Heart left ventricle (tissue), 16 donors: ENCODE measurements at regions not wholly inside any gene's neighbourhood (a gene's known extent, or its start where the extent isn't known, plus 50 kb on each side); places are given as distances from the start of the nearest gene placed in this dataset.

ENCODE experiments used
- ATAC-seq, 4 donors: fragments of 200-7000 bp; cut with Tn5 transposase; one replicate each; pipeline ENCODE4 v1.9.1; 2020 to 2022; ENCODE audit warnings: moderate library complexity in 4 of 4, mild to moderate bottlenecking in 3 of 4, moderate number of reproducible peaks in 1 of 4
- DNase-seq, 5 donors: peaks; one replicate each; pipeline ENCODE4 v3.0.0-alpha.2; 2020
- H3K27ac ChIP-seq, 12 donors: fragments of 200-600 bp; sonication (generic) in 4 of 12; one replicate each; pipeline versions ENCODE4 v1.5.0 to v1.8.0; 2016 to 2022; ENCODE audit warnings: mild to moderate bottlenecking in 2 of 12
- H3K27me3 ChIP-seq, 9 donors: fragments of 200-600 bp; sonication (generic) in 2 of 9; one replicate each; pipeline versions ENCODE4 v1.5.1 to v1.8.0; 2016 to 2022; ENCODE audit warnings: mild to moderate bottlenecking in 3 of 9
- H3K36me3 ChIP-seq, 9 donors: fragments of 200-600 bp; sonication (generic) in 2 of 9; one replicate each; pipeline versions ENCODE4 v1.5.0 to v1.8.0; 2018 to 2022; ENCODE audit warnings: mild to moderate bottlenecking in 2 of 9
- H3K4me1 ChIP-seq, 12 donors: fragments of 200-600 bp; sonication (generic) in 4 of 12; one replicate each; pipeline versions ENCODE4 v1.5.0 to v1.8.0; 2016 to 2022; ENCODE audit warnings: mild to moderate bottlenecking in 3 of 12
- H3K4me3 ChIP-seq, 12 donors: fragments of 200-600 bp; sonication (generic) in 4 of 12; one replicate each; pipeline versions ENCODE4 v1.5.0 to v1.8.0; 2017 to 2022; ENCODE audit warnings: mild to moderate bottlenecking in 9 of 12, moderate library complexity in 4 of 12
- H3K9me3 ChIP-seq, 12 donors: fragments of 200-600 bp; sonication (generic) in 4 of 12; one replicate each; pipeline versions ENCODE4 v1.5.0 to v1.8.0; 2016 to 2022; ENCODE audit warnings: mild to moderate bottlenecking in 1 of 12
- CTCF ChIP-seq, 12 donors: fragments of 200-600 bp; sonication (generic) in 4 of 12; IDR thresholded peaks; one replicate each; pipeline versions ENCODE4 v1.5.0 to v1.8.0; 2018 to 2022; ENCODE audit warnings: antibody characterized with exemption in 12 of 12, mild to moderate bottlenecking in 5 of 12
- POLR2A ChIP-seq, 2 donors: fragments of 450-650 bp; IDR thresholded peaks; one replicate each; pipeline ENCODE4 v1.6.1; 2017; ENCODE audit warnings: antibody characterized with exemption in 2 of 2, mild to moderate bottlenecking in 2 of 2, moderate library complexity in 2 of 2
- WGBS, 4 donors: extraction: QIAGEN DNeasy Blood & Tissue Kit in 2 of 4; methylation state at CpG; one replicate each; pipeline versions ENCODE4 v1.1.5 to v1.1.7; 2013 to 2018; 5-methylcytosine and 5-hydroxymethylcytosine counted together
- intact Hi-C, 10 donors: fragments of 100-400 bp; cut with DNase I; formaldehyde crosslinking; loops; one replicate each; pipeline versions ENCODE4 v1.11.1 to v1.14.2; 2022
- donor health status: ischemic (EF 13 %, LVEDD 7.1; RV severe dilation, severe dysfunction).
- donor health status: healthy with polysubstance abuse.
- donor health status: DM: no; HTN: yes; CAD: no.
- donor health status: DM: no; HTN: no; CAD: no.
- donor health status: ischemic (EF 25% LVEDD 6.9; RV normal size, moderate dysfunction).
- donor health status: ischemic (EF 25% LVEDD 5.7; RV mildly dilated, moderate dysfunction).
- donor health status: healthy.
- donor health status: DM: yes; HTN: yes; CAD: no.
- donor health status: ischemic (EF 35%, LVEDD 5.7; RV mildly dilated, moderate dysfunction).
- donor health status: nonischemic (EF 11% LVEDD 7.7; RV severe dilation, severe dysfunction).
- donor health status: DM: yes; HTN: yes; CAD: no.
- donor health status: PGD.
- donor health status: ischemic (EF 29% LVEDD 5.4; RV normal size, mild dysfunction).
- donor health status: nonischemic (EF 23%, LVEDD 6.1; RV moderate dilation, normal function).

- no peaks in the 10 kb centered on the region for H3K36me3 ChIP-seq
- H3K27ac ChIP-seq = no peak overlapping the region
- no peaks in the 10 kb centered on the region for H3K9me3 ChIP-seq
- no peak for ATAC-seq
- no peak for DNase-seq
- intact Hi-C loops = no loop called here
- TF ChIP-seq CTCF (IDR thresholded peaks at IDR 0.05) (no peak), POLR2A (IDR thresholded peaks at IDR 0.05) (no peak)
- H3K4me1 ChIP-seq = no peaks in the 10 kb centered on the region
- no peaks in the 10 kb centered on the region for H3K27me3 ChIP-seq
- 30 to 59% (median 42%) methylated on average over 1 of the region's 1 CpG for WGBS, 4 donors
- no peak overlapping the region for H3K4me3 ChIP-seq
These were observed 142.5 kb downstream of the CTH start for GRCh38 chr1:70553567-70553956.

GRCh38 chr1:70554341-70554740 lies 143.3 kb downstream of the CTH start:
- no peak for DNase-seq
- WGBS, 4 donors = 89 to 92% (median 91%) methylated on average over 2 of the region's 2 CpGs
- Histone ChIP-seq H3K27me3 (no peaks in the 10 kb centered on the region), H3K4me1 (no peaks in the 10 kb centered on the region), H3K27ac (no peak overlapping the region), H3K9me3 (no peaks in the 10 kb centered on the region), H3K36me3 (no peaks in the 10 kb centered on the region), H3K4me3 (no peak overlapping the region)
- no peak for ATAC-seq
- intact Hi-C loops = no loop called here
- TF ChIP-seq CTCF (IDR thresholded peaks at IDR 0.05) (no peak), POLR2A (IDR thresholded peaks at IDR 0.05) (no peak)

GRCh38 chr1:70556541-70556940 lies 145.5 kb downstream of the CTH start:
- Histone ChIP-seq H3K36me3 (no peaks in the 10 kb centered on the region), H3K27me3 (no peaks in the 10 kb centered on the region), H3K27ac (no peak overlapping the region), H3K4me3 (no peak overlapping the region), H3K9me3 (no peaks in the 10 kb centered on the region), H3K4me1 (no peaks in the 10 kb centered on the region)
- ATAC-seq (no peak), DNase-seq (no peak)
- 80 to 89% (median 84%) methylated on average over 2 of the region's 2 CpGs for WGBS, 4 donors
- TF ChIP-seq POLR2A (IDR thresholded peaks at IDR 0.05) = no peak
- TF ChIP-seq CTCF (IDR thresholded peaks at IDR 0.05) = no peak
- intact Hi-C loops = no loop called here

- intact Hi-C loops = no loop called here
- WGBS, 4 donors = 78 to 88% (median 81%) methylated on average over 5 of the region's 5 CpGs
- Histone ChIP-seq H3K4me1 (no peaks in the 10 kb centered on the region), H3K36me3 (no peaks in the 10 kb centered on the region), H3K27ac (no peak overlapping the region), H3K27me3 (peaks cover 0 to 5% (median 0%) of the 10 kb centered on the region in 9 donors), H3K4me3 (no peak overlapping the region), H3K9me3 (no peaks in the 10 kb centered on the region)
- DNase-seq (no peak), ATAC-seq (no peak)
- TF ChIP-seq POLR2A (IDR thresholded peaks at IDR 0.05) = no peak
- no peak for TF ChIP-seq CTCF (IDR thresholded peaks at IDR 0.05)
These were observed 156.1 kb downstream of the CTH start for GRCh38 chr1:70567167-70567566.
